Cardiac fibroblast (primary cell): ENCODE measurements at regions not wholly inside any gene's neighbourhood (a gene's known extent, or its start where the extent isn't known, plus 50 kb on each side); places are given as distances from the start of the nearest gene placed in this dataset.
A peak's percentile ranks its signal among the peaks of the same experiment; 100 is the strongest.

Source experiments
- DNase-seq, 2 donors: peaks; one replicate each; pipeline versions ENCODE4 v3.0.0 to v3.0.0-alpha.2; 2010; ENCODE audit warnings: low read depth in 2 of 2
- H3K4me3 ChIP-seq, 2 donors: replicated peaks in 1 of 2; 1 replicate in 1 of 2; 2 replicates in 1 of 2; pipeline ENCODE4 v1.5.1; 2011; ENCODE audit warnings: low read depth in 2 of 2, low read length in 2 of 2, mild to moderate bottlenecking in 2 of 2, moderate library complexity in 1 of 2
- TF ChIP-seq, protein P1 (sequence below): IDR thresholded peaks from one replicate; pipeline ENCODE4 v1.5.1; 2011; ENCODE audit warnings: low read depth, mild to moderate bottlenecking, low read length, inconsistent platforms

DNA sequence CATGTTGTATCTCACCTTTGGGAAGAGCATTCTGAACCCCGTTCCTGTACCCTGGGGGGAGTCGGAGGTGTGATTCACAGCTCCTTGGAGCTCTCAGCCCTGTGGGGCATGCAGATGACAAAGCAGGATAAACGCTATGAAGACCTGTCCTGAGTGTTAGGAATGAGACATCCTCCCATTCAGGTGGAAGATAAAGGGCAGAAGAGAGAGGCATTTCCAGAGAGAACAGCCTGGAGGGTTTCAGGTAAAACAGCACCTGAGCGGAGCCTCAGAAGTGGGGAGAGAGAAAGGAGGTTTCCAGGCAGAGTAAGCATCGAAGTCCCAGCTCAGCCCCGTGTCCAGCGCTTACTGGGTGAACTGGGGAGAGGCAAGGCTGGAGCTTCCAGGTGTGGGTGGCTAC, 288.9 kb downstream of the KLF6 start:
- no peak overlapping the region for H3K4me3 ChIP-seq
- TF ChIP-seq, protein P1, sequence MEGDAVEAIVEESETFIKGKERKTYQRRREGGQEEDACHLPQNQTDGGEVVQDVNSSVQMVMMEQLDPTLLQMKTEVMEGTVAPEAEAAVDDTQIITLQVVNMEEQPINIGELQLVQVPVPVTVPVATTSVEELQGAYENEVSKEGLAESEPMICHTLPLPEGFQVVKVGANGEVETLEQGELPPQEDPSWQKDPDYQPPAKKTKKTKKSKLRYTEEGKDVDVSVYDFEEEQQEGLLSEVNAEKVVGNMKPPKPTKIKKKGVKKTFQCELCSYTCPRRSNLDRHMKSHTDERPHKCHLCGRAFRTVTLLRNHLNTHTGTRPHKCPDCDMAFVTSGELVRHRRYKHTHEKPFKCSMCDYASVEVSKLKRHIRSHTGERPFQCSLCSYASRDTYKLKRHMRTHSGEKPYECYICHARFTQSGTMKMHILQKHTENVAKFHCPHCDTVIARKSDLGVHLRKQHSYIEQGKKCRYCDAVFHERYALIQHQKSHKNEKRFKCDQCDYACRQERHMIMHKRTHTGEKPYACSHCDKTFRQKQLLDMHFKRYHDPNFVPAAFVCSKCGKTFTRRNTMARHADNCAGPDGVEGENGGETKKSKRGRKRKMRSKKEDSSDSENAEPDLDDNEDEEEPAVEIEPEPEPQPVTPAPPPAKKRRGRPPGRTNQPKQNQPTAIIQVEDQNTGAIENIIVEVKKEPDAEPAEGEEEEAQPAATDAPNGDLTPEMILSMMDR = no peak
- no peak for DNase-seq

DNA sequence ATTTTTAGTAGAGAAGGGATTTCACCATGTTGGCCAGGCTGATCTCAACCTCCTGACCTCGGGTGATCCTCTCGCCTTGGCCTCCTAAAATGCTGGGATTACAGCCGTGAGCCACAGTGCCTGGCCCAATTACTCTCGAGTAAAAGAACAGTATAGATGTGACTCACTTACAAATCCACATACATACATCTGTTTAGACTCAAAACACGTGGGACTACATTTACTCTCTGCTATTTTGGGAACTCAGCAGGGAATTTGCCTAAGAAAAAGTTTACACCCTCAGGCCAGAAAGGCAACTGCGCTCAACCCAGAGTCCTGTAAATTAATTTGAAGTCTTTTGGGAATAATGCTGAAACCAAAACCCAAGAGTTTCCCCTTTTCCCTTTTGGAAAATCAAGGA, 289.7 kb downstream of the KLF6 start:
- TF ChIP-seq, protein P1 = peak; percentile 2
- H3K4me3 ChIP-seq = no peak overlapping the region
- DNase-seq = peak; percentile 32 to 39

DNA sequence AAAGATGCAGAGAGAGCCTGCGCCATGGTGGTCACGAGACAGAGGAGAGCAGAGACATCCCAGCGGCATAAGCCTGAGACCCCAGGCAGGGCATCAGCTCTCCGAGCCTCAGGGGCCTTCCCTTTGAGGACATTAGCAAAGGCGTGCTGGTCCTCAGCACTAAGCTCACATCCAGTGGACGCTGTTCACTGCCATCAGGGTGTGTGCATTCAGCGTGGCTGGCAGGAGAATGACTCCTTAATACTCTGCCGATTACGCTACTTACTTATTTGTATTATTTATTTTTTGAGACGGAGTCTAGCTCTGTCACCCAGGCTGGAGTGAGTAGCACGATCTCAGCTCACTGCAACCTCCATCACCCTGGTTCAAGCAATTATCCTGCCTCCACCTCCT, 290.2 kb downstream of the KLF6 start:
- H3K4me3 ChIP-seq = peak overlapping the region; percentile 16 to 50
- TF ChIP-seq, protein P1 = no peak
- DNase-seq = no peak

DNA sequence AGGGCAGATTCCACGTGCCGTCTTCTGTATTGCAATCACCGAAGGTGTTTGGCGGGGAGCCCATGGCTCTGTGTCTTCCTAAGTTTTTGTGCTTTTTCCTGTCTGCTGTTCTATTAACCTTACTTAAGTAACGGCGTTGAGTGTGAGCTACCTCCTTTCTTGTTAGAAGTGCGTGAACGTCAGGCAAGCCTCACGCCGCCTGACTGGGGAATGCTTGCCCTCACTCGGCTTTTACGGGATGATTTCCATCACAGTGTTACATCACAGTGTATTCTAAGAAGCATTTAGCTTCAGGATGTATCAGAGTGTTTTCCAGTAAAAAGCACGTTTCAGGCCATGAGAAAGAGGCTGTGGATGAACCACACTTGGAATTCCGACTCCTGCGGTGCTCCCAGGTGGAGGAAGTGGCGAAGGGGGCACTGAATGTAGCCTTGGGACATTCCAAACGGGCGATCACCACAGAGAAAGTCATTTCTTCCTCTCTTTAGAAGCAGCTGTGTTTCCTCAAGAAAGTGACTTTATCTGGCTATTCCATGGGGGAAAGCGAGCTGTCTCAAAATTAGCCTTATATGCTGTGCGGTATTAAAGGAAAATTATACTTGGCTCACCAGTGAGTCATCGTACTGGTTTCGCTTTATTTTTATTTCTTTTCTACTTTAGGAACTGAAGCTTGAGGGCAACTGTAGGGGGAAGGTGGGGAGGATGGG, 290.7 kb downstream of the KLF6 start:
- peak; percentile 81 to 94 for DNase-seq
- TF ChIP-seq, protein P1 = no peak
- H3K4me3 ChIP-seq = peak overlapping the region; percentile 16 to 50

DNA sequence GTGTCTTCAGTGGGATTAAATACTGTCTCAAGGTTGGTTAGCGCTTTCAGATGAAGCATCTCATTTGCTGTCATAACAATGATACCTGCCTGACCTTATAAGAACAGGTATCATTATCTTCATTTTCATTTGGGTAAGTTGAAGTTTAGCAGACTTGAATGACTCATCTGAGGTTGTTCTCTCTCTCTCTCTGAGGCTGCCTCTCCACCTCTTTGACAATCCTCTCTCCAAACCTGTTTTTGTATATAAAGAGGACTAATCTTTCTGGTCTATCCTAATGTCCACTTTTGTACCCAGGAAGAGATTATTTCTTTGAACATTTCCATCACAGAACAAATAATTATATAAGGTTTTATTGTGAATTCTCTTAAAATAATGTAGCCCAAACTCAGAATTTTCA, 291.4 kb downstream of the KLF6 start:
- peak; percentile 23 to 38 for DNase-seq
- TF ChIP-seq, protein P1 = no peak

DNA sequence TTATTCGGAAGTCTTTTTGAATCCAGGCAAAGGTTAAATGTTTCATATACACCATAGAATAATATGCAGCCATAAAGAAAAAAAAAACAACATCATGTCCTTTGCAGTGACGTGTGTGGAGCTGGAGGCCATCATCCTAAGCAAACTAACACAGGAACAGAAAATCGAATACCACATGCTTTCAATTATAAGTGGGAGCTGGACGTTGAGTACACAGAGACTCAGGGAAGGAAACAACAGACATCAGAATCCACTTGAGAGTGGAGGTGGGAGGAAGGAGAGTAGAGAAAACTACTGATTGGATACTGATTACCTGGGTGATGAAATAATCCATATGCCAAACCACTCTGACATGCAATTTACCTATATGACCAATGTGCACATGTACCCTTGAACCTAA, 293.4 kb downstream of the KLF6 start:
- TF ChIP-seq, protein P1 = no peak
- no peak for DNase-seq

More for the DNA sequence above, 291.4 kb downstream of the KLF6 start:
- H3K4me3 ChIP-seq = no peak overlapping the region

DNA sequence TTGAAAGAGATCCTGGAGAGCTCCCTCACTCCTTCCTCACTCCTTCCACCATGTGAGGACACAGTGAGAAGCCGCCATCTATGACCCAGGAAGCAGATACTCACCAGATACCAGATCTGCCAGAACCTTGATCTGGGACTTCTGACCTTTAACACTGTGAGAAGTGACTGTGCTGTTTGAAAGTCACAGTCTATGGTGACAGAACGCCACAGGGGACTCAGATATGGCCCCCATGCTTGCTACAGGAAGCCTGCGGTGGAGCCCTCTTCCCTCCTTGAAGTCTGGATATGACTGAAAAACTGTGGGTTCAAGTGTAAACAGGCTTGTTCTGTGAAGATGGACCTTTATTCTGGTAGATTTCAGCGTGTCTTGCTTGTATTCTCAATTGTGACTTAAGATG, 297.8 kb downstream of the KLF6 start:
- no peak overlapping the region for H3K4me3 ChIP-seq
- TF ChIP-seq, protein P1 = no peak
- no peak for DNase-seq

More for the DNA sequence above, 293.4 kb downstream of the KLF6 start:
- no peak overlapping the region for H3K4me3 ChIP-seq
